K562 (cell line): ENCODE measurements at regions not wholly inside any gene's neighbourhood (a gene's known extent, or its start where the extent isn't known, plus 50 kb on each side); places are given as distances from the start of the nearest gene placed in this dataset.

Experiments used
- ATAC-seq: fragments of 200-7000 bp; cut with Tn5 transposase; 3 replicates; pipeline ENCODE4 v1.9.1; 2020; ENCODE audit warnings: moderate library complexity
- BruUV-seq: library from RNA; stranded (reverse); fragments of 400-500 nt; replicated peaks from 2 replicates; lab custom pipeline; 2021; lab: Mats Ljungman, UMichigan
- CTCF ChIA-PET: fragments of 300-600 bp; formaldehyde crosslinking; extraction: SDS; loops from one replicate; lab custom pipeline; 2021; ENCODE audit warnings: low intra/inter-chr PET ratio; lab: Yijun Ruan, JAX
- POLR2A ChIA-PET: fragments of 300-600, 350-650 bp; sonication (Branson Sonifier 250); formaldehyde crosslinking; extraction: SDS; loops from one replicate; lab custom pipeline; 2021; ENCODE audit warnings: antibody characterized with exemption, inconsistent platforms; lab: Yijun Ruan, JAX
- DNase-seq, 4 experiments: peaks; one replicate each; pipeline versions ENCODE4 v3.0.0 to v3.0.0-alpha.2; 2011 to 2018; ENCODE audit warnings: low spot score in 3 of 4, mixed read lengths in 3 of 4; ENCODE audit errors: extremely low read depth in 1 of 4
- FAIRE-seq: peaks from 2 replicates; lab custom pipeline; 2011; peaks lifted over from hg19 to GRCh38; lab: Jason Lieb, UNC
- H2AFZ ChIP-seq: 2 replicates; pipeline ENCODE4 v1.6.0; 2011; ENCODE audit warnings: low read depth, low read length, control low read depth, inconsistent platforms
- H3K27ac ChIP-seq: fragments of 200-600 bp; 3 replicates; pipeline ENCODE4 v1.8.0; 2011; ENCODE audit warnings: low read depth, mild to moderate bottlenecking, control low read depth, inconsistent platforms, low read length, moderate library complexity, mixed read lengths; ENCODE audit errors: extremely low read depth
- H3K27me3 ChIP-seq, 2 experiments: fragments of 300-600 bp in 1 of 2; 2 replicates in 1 of 2; 3 replicates in 1 of 2; pipeline versions ENCODE4 v1.6.0 to v1.8.0; 2011; ENCODE audit warnings: inconsistent platforms in 2 of 2, low read length in 2 of 2, mild to moderate bottlenecking in 1 of 2, mixed read lengths in 1 of 2, moderate library complexity in 1 of 2; ENCODE audit not compliant: control insufficient read depth in 2 of 2, insufficient read depth in 2 of 2
- H3K36me3 ChIP-seq: fragments of 300-600 bp; 3 replicates; pipeline ENCODE4 v1.8.0; 2011; ENCODE audit warnings: mild to moderate bottlenecking, low read length, inconsistent platforms; ENCODE audit not compliant: control insufficient read depth, insufficient read depth
- H3K4me1 ChIP-seq, 2 experiments: fragments of 200-600 bp in 1 of 2; replicated peaks in 1 of 2; 2 replicates in 1 of 2; 3 replicates in 1 of 2; pipeline versions ENCODE4 v1.5.1 to v1.8.0; 2011; ENCODE audit warnings: inconsistent platforms in 2 of 2, low read length in 2 of 2, mild to moderate bottlenecking in 1 of 2, mixed read lengths in 1 of 2, moderate library complexity in 1 of 2; ENCODE audit not compliant: control insufficient read depth in 2 of 2, insufficient read depth in 2 of 2
- H3K4me2 ChIP-seq: 2 replicates; pipeline ENCODE4 v1.6.1; 2011; ENCODE audit warnings: low read length, control low read depth, inconsistent platforms, mixed read lengths; ENCODE audit not compliant: insufficient read depth
- H3K4me3 ChIP-seq: fragments of 200-600 bp; sonication (generic), shearing (Covaris generic); 2 replicates; pipeline ENCODE4 v1.5.1; 2016; ENCODE audit warnings: control low read depth, inconsistent platforms
- H3K79me2 ChIP-seq: fragments of 200-600 bp; 3 replicates; pipeline ENCODE4 v1.8.0; 2011; ENCODE audit warnings: low read length, inconsistent platforms; ENCODE audit not compliant: control insufficient read depth, insufficient read depth
- H3K9ac ChIP-seq, 2 experiments: 2 replicates each; pipeline versions ENCODE4 v1.6.0 to v1.6.1; 2011; ENCODE audit warnings: low read depth in 2 of 2, low read length in 2 of 2, control low read depth in 1 of 2, inconsistent platforms in 1 of 2, mild to moderate bottlenecking in 1 of 2, mixed read lengths in 1 of 2; ENCODE audit not compliant: insufficient read depth in 1 of 2
- H3K9me1 ChIP-seq: one replicate; pipeline ENCODE4 v1.6.0; 2011; ENCODE audit warnings: inconsistent platforms, mild to moderate bottlenecking, low read length, moderate library complexity; ENCODE audit not compliant: control insufficient read depth, insufficient read depth
- H3K9me3 ChIP-seq: replicated peaks from 2 replicates; pipeline ENCODE4 v1.5.1; 2011; ENCODE audit warnings: low read depth, low read length, inconsistent platforms; ENCODE audit not compliant: control insufficient read depth, insufficient read depth
- H4K20me1 ChIP-seq: replicated peaks from 2 replicates; pipeline ENCODE4 v1.6.1; 2011; ENCODE audit warnings: low read length, inconsistent platforms, mixed read lengths; ENCODE audit not compliant: control insufficient read depth, insufficient read depth
- KDM2B ChIP-seq: fragments of 250-450 bp; sonication (Bioruptor Pico); IDR thresholded peaks from 2 replicates; pipeline ENCODE4 v1.8.0; 2021; ENCODE audit warnings: mild to moderate bottlenecking, moderate library complexity
- TCF7 ChIP-seq: sonication (generic); IDR thresholded peaks from 2 replicates; pipeline ENCODE4 v1.6.1; 2016; ENCODE audit warnings: antibody characterized with exemption, borderline replicate concordance
- ZNF347 ChIP-seq: fragments of 450-650 bp; formaldehyde crosslinking; IDR thresholded peaks from 2 replicates; pipeline ENCODE4 v1.4.0; 2020; ENCODE audit warnings: low read depth, mild to moderate bottlenecking, moderate library complexity
- WGBS: fragments of 100-300 bp; shearing (Covaris generic); methylation state at CpG from one replicate; pipeline ENCODE4 v1.1.6; 2016; ENCODE audit warnings: low coverage, mixed read lengths; ENCODE audit not compliant: insufficient coverage; ENCODE audit errors: missing lambda C conversion rate; 5-methylcytosine and 5-hydroxymethylcytosine counted together
- in situ Hi-C: fragments of 300-500 bp; cut with MboI; formaldehyde crosslinking; loops from 4 replicates; pipeline ENCODE4 v1.15.0; 2018; ENCODE audit warnings: inconsistent platforms, mixed read lengths
- intact Hi-C: fragments of 100-400 bp; cut with micrococcal nuclease; formaldehyde crosslinking; loops from 2 replicates; pipeline ENCODE4 v1.14.2; 2022
- TF ChIP-seq, protein P1 (sequence below): fragments of 450-650 bp; formaldehyde crosslinking; IDR thresholded peaks from 2 replicates; pipeline ENCODE4 v1.4.0; 2022; ENCODE audit warnings: mild to moderate bottlenecking, moderate library complexity
- TF ChIP-seq, protein P2 (sequence below): sonication (generic); formaldehyde crosslinking; IDR thresholded peaks from 2 replicates; pipeline ENCODE4 v1.8.1; 2023; ENCODE audit warnings: mild to moderate bottlenecking, missing genetic modification reagents, moderate library complexity
- TF ChIP-seq, protein P3 (sequence below): fragments of 450-650 bp; formaldehyde crosslinking; IDR thresholded peaks from 2 replicates; pipeline ENCODE4 v1.4.0; 2022; ENCODE audit warnings: missing genetic modification characterization
- TF ChIP-seq, protein P4 (sequence below): fragments of 250-450 bp; sonication (Bioruptor Pico); IDR thresholded peaks from 2 replicates; pipeline ENCODE4 v1.5.0; 2020; ENCODE audit warnings: mild to moderate bottlenecking, borderline replicate concordance

- no peak for TF ChIP-seq ZNF347 (CRISPR knock-in tag)
These were observed 2596.2 kb downstream of the PCDH9 start (continued) for GRCh38 chr13:64633948-64634347.

DNA sequence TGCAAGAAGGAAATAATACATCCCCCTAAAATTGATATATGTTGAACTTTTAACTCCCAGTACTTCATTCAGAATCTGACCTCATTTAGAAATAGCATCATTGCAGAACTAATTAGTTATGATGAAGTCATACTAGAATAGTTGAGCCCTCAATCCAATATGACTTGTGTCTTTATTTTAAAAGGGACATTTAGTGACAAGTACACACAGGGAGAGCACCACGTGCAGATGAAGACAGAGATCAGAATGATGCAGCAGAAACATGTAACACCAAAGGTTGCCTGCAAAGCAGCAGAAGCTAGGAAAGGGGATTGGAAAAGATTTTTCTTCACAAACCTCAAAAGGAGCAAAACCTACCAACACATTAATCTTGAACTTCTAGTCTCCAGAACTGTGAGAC is 2602.5 kb downstream of the PCDH9 start:
- in situ Hi-C loops = no loop called here
- no peaks in the 10 kb centered on the region for H3K9me1 ChIP-seq
- TF ChIP-seq TCF7 (no peak), KDM2B (no peak)
- TF ChIP-seq, protein P1, sequence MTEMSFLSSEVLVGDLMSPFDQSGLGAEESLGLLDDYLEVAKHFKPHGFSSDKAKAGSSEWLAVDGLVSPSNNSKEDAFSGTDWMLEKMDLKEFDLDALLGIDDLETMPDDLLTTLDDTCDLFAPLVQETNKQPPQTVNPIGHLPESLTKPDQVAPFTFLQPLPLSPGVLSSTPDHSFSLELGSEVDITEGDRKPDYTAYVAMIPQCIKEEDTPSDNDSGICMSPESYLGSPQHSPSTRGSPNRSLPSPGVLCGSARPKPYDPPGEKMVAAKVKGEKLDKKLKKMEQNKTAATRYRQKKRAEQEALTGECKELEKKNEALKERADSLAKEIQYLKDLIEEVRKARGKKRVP (CRISPR knock-in tag) = no peak
- TF ChIP-seq, protein P2, sequence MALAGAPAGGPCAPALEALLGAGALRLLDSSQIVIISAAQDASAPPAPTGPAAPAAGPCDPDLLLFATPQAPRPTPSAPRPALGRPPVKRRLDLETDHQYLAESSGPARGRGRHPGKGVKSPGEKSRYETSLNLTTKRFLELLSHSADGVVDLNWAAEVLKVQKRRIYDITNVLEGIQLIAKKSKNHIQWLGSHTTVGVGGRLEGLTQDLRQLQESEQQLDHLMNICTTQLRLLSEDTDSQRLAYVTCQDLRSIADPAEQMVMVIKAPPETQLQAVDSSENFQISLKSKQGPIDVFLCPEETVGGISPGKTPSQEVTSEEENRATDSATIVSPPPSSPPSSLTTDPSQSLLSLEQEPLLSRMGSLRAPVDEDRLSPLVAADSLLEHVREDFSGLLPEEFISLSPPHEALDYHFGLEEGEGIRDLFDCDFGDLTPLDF = no peak
- TF ChIP-seq, protein P3, sequence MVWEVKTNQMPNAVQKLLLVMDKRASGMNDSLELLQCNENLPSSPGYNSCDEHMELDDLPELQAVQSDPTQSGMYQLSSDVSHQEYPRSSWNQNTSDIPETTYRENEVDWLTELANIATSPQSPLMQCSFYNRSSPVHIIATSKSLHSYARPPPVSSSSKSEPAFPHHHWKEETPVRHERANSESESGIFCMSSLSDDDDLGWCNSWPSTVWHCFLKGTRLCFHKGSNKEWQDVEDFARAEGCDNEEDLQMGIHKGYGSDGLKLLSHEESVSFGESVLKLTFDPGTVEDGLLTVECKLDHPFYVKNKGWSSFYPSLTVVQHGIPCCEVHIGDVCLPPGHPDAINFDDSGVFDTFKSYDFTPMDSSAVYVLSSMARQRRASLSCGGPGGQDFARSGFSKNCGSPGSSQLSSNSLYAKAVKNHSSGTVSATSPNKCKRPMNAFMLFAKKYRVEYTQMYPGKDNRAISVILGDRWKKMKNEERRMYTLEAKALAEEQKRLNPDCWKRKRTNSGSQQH (CRISPR knock-in tag) = no peak
- TF ChIP-seq, protein P4, sequence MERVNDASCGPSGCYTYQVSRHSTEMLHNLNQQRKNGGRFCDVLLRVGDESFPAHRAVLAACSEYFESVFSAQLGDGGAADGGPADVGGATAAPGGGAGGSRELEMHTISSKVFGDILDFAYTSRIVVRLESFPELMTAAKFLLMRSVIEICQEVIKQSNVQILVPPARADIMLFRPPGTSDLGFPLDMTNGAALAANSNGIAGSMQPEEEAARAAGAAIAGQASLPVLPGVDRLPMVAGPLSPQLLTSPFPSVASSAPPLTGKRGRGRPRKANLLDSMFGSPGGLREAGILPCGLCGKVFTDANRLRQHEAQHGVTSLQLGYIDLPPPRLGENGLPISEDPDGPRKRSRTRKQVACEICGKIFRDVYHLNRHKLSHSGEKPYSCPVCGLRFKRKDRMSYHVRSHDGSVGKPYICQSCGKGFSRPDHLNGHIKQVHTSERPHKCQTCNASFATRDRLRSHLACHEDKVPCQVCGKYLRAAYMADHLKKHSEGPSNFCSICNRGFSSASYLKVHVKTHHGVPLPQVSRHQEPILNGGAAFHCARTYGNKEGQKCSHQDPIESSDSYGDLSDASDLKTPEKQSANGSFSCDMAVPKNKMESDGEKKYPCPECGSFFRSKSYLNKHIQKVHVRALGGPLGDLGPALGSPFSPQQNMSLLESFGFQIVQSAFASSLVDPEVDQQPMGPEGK (CRISPR knock-in tag) = no peak
- H3K4me3 ChIP-seq = no peak overlapping the region
- H3K9ac ChIP-seq = no peak overlapping the region
- ChIA-PET CTCF (no interaction called here), POLR2A (no interaction called here)
- no peak overlapping the region for H2AFZ ChIP-seq
- BruUV-seq = no TSS peak
- H3K36me3 ChIP-seq = no peaks in the 10 kb centered on the region
- intact Hi-C loops = no loop called here
- no peak for FAIRE-seq
- no peak for DNase-seq
- no peak overlapping the region for H3K27ac ChIP-seq
- H4K20me1 ChIP-seq = no peaks in the 10 kb centered on the region
- H3K79me2 ChIP-seq = no peaks in the 10 kb centered on the region
- no peaks in the 10 kb centered on the region for H3K9me3 ChIP-seq
- no peaks in the 10 kb centered on the region for H3K4me1 ChIP-seq
- 0% methylated on average over 1 of the region's 1 CpG for WGBS
- ATAC-seq = no peak
- no peaks in the 10 kb centered on the region for H3K27me3 ChIP-seq
- H3K4me2 ChIP-seq = no peak overlapping the region
